ENCODE measurements at regions not wholly inside any gene's neighbourhood (a gene's known extent, or its start where the extent isn't known, plus 50 kb on each side); places are given as distances from the start of the nearest gene placed in this dataset.

DNA sequence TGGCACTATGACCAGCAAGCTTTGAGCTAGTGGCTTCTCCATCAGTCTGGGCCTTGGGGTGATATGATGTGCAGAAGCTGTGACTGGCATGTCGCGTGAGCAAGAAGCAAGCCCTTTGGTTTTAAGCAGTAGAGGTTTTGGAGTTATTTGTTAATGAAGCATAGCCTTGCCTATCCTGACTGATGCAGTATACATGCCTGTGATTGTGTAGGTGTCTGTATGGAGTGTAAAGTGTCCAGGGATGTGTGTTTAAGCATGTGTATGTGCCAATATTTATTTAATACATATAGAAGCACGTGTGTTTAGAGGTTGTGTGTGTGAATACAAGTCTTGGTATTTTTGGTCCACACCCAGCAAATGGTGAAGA is 61.0 kb upstream of the CCDC167 start:
- ATAC-seq (no peak), DNase-seq (ENCODE audit: low spot score in 2 of 2) (no peak)
- H3K27ac Mint-ChIP-seq, result peak overlapping the region; percentile 70
- H3K4me1 Mint-ChIP-seq, result peaks cover 38% of the 10 kb centered on the region
- H3K9me3 Mint-ChIP-seq, result no peaks in the 10 kb centered on the region
- no peak overlapping the region for H3K4me3 Mint-ChIP-seq
- no peaks in the 10 kb centered on the region for H3K36me3 Mint-ChIP-seq

DNA sequence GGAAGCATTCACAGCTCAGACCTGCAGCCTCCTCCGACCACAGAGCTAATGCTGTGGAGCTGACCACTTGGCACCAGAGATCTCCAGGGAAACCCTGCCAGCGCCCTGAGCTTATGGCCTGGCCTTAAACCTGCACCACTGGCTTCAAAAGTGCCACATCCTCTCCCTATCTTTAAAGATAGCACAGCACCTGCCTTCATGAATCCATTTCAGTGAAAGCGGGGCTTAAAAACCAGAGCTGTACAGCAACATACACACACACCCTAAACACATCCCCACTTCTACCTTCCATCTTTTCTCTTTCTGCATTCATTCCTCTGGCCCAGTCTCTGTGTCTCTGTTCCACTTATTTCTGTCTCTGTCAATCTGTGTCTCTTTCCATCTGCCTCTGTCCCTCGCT is 59.8 kb upstream of the CCDC167 start:
- peak overlapping the region; percentile 0 for H3K27ac Mint-ChIP-seq
- no peaks in the 10 kb centered on the region for H3K9me3 Mint-ChIP-seq
- DNase-seq (ENCODE audit: low spot score in 2 of 2) (no peak), ATAC-seq (no peak)
- no peaks in the 10 kb centered on the region for H3K36me3 Mint-ChIP-seq
- no peak overlapping the region for H3K4me3 Mint-ChIP-seq
- H3K4me1 Mint-ChIP-seq, result peaks cover 49% of the 10 kb centered on the region

- Mint-ChIP-seq H3K4me1 (peaks cover 53% of the 10 kb centered on the region), H3K9me3 (no peaks in the 10 kb centered on the region), H3K4me3 (no peak overlapping the region), H3K36me3 (no peaks in the 10 kb centered on the region), H3K27ac (peak overlapping the region; percentile 0)
- DNase-seq (ENCODE audit: low spot score in 2 of 2) (no peak), ATAC-seq (no peak)
Measured at GRCh38 chr6:37559050-37559449, 59.4 kb upstream of the CCDC167 start.

- Mint-ChIP-seq H3K9me3 (no peaks in the 10 kb centered on the region), H3K4me1 (peaks cover 57% of the 10 kb centered on the region), H3K4me3 (no peak overlapping the region), H3K27ac (peak overlapping the region; percentile 0), H3K36me3 (no peaks in the 10 kb centered on the region)
- ATAC-seq, result no peak
- DNase-seq (ENCODE audit: low spot score in 2 of 2), result no peak
Measured at GRCh38 chr6:37558646-37559045, 59.0 kb upstream of the CCDC167 start.

GRCh38 chr6:37558168-37558567 is 58.5 kb upstream of the CCDC167 start:
- no peaks in the 10 kb centered on the region for H3K9me3 Mint-ChIP-seq
- ATAC-seq, result no peak
- no peaks in the 10 kb centered on the region for H3K36me3 Mint-ChIP-seq
- no peak for DNase-seq (ENCODE audit: low spot score in 2 of 2)
- H3K27ac Mint-ChIP-seq, result peak overlapping the region; percentile 0
- H3K4me3 Mint-ChIP-seq, result no peak overlapping the region
- peaks cover 62% of the 10 kb centered on the region for H3K4me1 Mint-ChIP-seq

DNA sequence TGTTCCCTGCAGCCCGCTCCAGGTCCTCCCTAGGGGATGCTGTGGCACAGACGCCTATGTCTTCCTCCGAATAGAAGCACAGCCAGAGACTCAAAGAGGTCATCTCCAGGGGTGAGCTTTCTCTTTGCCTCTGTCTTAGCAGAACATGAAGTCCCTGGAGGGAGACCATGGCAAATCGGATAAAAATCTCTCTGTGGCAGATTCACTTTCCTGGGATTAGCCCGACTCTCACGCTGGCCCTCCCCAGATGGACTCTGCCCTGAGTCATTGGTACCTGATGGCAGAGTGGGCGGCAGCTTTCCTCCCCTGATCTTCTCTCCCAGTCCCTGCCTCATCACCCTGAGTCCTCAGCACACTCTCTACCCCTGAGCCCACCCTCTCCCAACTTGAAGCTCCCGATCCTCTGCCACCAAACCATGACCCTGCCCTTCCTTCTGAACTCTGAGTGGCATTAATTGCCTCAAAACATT is 58.0 kb upstream of the CCDC167 start:
- Mint-ChIP-seq H3K9me3 (no peaks in the 10 kb centered on the region), H3K4me3 (no peak overlapping the region), H3K4me1 (peaks cover 67% of the 10 kb centered on the region), H3K36me3 (no peaks in the 10 kb centered on the region), H3K27ac (peak overlapping the region; percentile 0)
- DNase-seq (ENCODE audit: low spot score in 2 of 2) (no peak), ATAC-seq (no peak)

DNA sequence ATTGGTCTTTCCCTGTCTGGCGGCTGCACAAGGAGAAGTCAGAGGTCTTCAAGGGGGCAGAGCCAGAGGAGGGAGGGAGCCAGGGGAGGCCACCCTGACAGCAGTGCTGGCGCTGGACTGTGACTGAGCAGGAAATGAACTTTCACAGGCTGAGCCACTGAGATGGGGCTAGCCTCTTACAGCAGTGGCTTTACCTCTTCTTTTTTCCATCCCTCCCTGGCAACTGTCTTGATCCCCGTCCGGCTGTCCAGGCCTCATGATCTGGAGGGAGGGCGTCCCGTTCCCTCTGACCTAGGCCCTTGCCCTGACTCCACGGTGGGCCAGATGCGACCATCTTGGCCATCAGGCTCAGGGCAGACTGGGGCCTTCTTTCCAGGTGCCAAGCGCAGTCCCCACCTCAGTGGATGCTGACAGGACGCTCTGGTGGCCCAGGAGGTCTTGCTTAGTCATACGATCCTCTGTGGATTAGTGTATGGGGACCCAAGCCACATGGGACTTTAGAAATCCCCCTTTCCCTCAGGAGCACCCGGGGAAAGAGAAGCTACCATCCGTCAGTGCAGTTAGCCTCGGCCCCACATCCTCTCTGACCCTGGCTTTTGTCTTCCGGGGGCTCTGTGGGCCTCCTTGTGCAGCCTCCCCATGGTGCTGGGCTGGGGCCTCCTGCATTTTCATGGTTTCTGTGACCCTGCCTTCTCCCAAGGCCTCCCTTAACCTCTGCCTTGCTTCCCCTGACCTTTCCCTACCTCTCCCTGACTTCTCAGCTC is 57.4 kb upstream of the CCDC167 start:
- H3K4me1 Mint-ChIP-seq, result peaks cover 73% of the 10 kb centered on the region
- peak overlapping the region; percentile 63 for H3K27ac Mint-ChIP-seq
- no peak overlapping the region for H3K4me3 Mint-ChIP-seq
- DNase-seq (ENCODE audit: low spot score in 2 of 2), result no peak
- no peak for ATAC-seq
- no peaks in the 10 kb centered on the region for H3K36me3 Mint-ChIP-seq
- no peaks in the 10 kb centered on the region for H3K9me3 Mint-ChIP-seq

GRCh38 chr6:37555040-37555781 is 55.5 kb upstream of the CCDC167 start:
- DNase-seq (ENCODE audit: low spot score in 2 of 2) (no peak), ATAC-seq (no peak)
- Mint-ChIP-seq H3K27ac (peak overlapping the region; percentile 63), H3K4me3 (no peak overlapping the region), H3K4me1 (peaks cover 69% of the 10 kb centered on the region), H3K36me3 (no peaks in the 10 kb centered on the region), H3K9me3 (no peaks in the 10 kb centered on the region)

DNA sequence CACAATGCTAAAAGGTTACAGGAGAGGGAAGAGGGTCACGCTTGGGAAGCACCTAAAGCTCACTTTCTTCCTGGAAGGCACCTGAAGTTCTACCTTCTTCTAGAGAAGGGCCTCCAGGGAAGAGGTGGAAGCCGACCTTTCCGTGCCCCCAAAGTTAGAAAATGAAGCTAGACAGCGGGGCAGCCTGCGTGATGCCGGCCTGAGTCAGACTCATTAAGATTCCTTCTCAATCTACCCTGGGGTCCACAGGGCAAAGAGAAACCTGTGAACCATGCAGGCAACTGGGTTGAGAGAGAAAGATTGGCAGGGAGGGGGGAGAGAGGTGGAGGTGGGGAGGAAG is 54.8 kb upstream of the CCDC167 start:
- no peak overlapping the region for H3K4me3 Mint-ChIP-seq
- H3K4me1 Mint-ChIP-seq, result peaks cover 62% of the 10 kb centered on the region
- ATAC-seq, result no peak
- H3K36me3 Mint-ChIP-seq, result no peaks in the 10 kb centered on the region
- H3K27ac Mint-ChIP-seq, result no peak overlapping the region
- no peaks in the 10 kb centered on the region for H3K9me3 Mint-ChIP-seq
- no peak for DNase-seq (ENCODE audit: low spot score in 2 of 2)

GRCh38 chr6:37552267-37552666 is 52.6 kb upstream of the CCDC167 start:
- Mint-ChIP-seq H3K4me1 (peaks cover 53% of the 10 kb centered on the region), H3K9me3 (no peaks in the 10 kb centered on the region)
- no peak for ATAC-seq

DNA sequence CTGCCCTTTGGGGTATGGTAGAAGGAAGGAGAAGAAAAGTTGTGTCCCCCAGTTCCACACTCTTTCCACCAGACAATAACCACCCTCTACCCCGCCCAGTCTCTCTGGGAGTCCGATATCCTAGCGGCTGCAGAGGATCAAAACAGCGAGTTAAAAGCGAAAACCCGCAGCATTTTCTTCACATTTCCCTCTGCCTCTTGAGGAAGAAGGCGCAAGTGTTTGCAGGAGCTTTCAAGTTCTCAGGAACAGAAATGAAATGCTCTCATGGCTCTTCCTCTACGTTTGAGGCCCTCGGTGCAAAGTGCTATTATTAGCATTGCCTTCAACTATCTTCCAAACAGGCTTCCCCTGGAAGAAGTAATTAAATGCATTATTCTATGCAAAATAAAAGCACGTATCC is 52.2 kb upstream of the CCDC167 start:
- DNase-seq (ENCODE audit: low spot score in 2 of 2) (no peak), ATAC-seq (no peak)
- H3K36me3 Mint-ChIP-seq, result no peaks in the 10 kb centered on the region
- no peaks in the 10 kb centered on the region for H3K9me3 Mint-ChIP-seq
- peaks cover 54% of the 10 kb centered on the region for H3K4me1 Mint-ChIP-seq
- H3K4me3 Mint-ChIP-seq, result no peak overlapping the region
- no peak overlapping the region for H3K27ac Mint-ChIP-seq

More at GRCh38 chr6:37552267-37552666, 52.6 kb upstream of the CCDC167 start:
- Mint-ChIP-seq H3K4me3 (no peak overlapping the region), H3K27ac (no peak overlapping the region), H3K36me3 (no peaks in the 10 kb centered on the region)
- no peak for DNase-seq (ENCODE audit: low spot score in 2 of 2)

DNA sequence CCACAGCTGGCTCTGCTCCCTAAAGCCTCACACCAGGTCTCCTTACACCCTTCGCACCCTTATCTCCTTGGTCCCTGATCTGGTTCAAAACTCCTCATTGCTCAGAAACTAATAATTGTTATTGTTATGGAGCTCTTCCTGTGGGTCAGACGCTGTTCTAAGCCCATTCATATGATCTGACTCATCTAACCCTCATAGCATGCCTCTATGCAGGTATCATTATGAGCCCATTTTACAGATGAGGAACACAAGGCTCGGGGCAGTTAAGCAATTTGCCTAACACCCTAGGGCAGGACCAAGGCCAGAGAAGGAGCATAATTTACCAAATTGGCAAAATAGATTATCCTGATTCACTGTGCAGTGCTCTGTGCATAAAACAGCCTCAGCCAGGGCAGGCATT is 51.8 kb upstream of the CCDC167 start:
- Mint-ChIP-seq H3K4me3 (no peak overlapping the region), H3K9me3 (no peaks in the 10 kb centered on the region), H3K36me3 (no peaks in the 10 kb centered on the region), H3K4me1 (peaks cover 55% of the 10 kb centered on the region), H3K27ac (no peak overlapping the region)
- no peak for DNase-seq (ENCODE audit: low spot score in 2 of 2)
- no peak for ATAC-seq

- no peak overlapping the region for H3K4me3 Mint-ChIP-seq
- ATAC-seq, result no peak
- peaks cover 59% of the 10 kb centered on the region for H3K4me1 Mint-ChIP-seq
- DNase-seq (ENCODE audit: low spot score in 2 of 2), result no peak
- H3K9me3 Mint-ChIP-seq, result no peaks in the 10 kb centered on the region
- no peak overlapping the region for H3K27ac Mint-ChIP-seq
- no peaks in the 10 kb centered on the region for H3K36me3 Mint-ChIP-seq
Measured at GRCh38 chr6:37551002-37551401, 51.3 kb upstream of the CCDC167 start.

DNA sequence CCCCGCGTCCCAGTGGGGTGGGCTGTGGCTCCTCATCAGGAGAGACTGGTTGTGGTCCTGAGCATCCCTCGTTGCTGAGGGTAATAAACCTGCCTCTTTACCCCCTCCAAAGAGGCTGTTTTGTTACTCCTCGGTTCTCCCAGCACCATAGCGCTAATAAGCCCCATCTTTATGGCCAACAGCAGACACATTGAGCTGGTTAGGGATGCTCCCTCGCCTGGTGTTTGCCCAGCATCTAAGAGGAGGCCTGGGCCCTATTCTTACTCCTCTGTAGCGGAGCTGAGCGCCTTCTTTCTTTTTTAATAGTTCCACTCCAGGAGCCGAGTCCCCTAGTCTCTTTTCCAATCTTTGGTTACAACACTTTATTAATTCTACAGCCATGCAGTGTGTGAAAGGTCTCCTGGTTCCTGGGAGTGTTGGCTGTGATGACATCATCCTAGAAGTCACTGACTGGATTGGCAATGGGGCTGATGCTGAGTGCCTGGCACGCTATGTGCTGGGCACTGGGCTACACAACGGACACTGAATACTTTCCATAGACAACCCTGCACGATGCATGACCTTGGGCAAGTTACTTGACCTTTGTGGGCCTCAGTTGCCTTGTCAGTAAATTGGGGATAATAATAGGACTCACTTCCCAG is 50.6 kb upstream of the CCDC167 start:
- Mint-ChIP-seq H3K36me3 (no peaks in the 10 kb centered on the region), H3K4me1 (peaks cover 55% of the 10 kb centered on the region), H3K27ac (no peak overlapping the region), H3K4me3 (no peak overlapping the region), H3K9me3 (no peaks in the 10 kb centered on the region)
- ATAC-seq (no peak), DNase-seq (ENCODE audit: low spot score in 2 of 2) (no peak)

- Mint-ChIP-seq H3K27ac (no peak overlapping the region), H3K4me1 (peaks cover 55% of the 10 kb centered on the region)
Measured at GRCh38 chr6:37549558-37549957, 49.9 kb upstream of the CCDC167 start.

More at GRCh38 chr6:37549558-37549957, 49.9 kb upstream of the CCDC167 start:
- no peaks in the 10 kb centered on the region for H3K36me3 Mint-ChIP-seq
- no peak overlapping the region for H3K4me3 Mint-ChIP-seq
- no peaks in the 10 kb centered on the region for H3K9me3 Mint-ChIP-seq
- no peak for DNase-seq (ENCODE audit: low spot score in 2 of 2)
- no peak for ATAC-seq
